Frontal cortex (tissue), 3 donors: ENCODE measurements at regions not wholly inside any gene's neighbourhood (a gene's known extent, or its start where the extent isn't known, plus 50 kb on each side); places are given as distances from the start of the nearest gene placed in this dataset.
"Not testable (repeated sequence)": the region's sequence is repeated elsewhere in the genome, so short reads cannot be mapped to it uniquely, and the experiment has no call there.

Experiments
- DNase-seq, 2 donors: peaks; one replicate each; pipeline ENCODE4 v3.0.0; 2012; ENCODE audit warnings: low spot score in 2 of 2
- FAIRE-seq: peaks from 2 replicates; lab custom pipeline; 2012; peaks lifted over from hg19 to GRCh38; lab: Jason Lieb, UNC
- donor health status: control.
- donor health status: control.
- donor health status: control.

DNA sequence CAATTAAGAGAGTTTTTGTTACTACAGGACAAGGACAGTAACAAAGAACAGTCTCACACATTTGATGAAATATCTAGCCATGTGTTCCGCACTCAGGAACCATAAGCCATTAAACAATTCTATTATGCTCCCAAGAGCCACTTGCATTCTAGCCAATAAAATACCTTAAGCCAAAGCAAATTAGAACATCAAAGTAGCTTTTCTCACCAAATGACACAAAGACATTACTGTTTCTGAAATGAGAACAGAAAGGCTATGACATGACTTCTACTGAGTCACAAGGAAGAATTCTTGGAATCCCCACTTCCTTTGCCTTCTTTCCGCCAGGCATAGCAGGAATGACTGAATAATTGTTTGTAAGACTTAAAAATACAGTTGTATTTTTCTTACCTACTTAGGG lies 445.8 kb downstream of the ATP23 start:
- DNase-seq, result no peak
- no peak for FAIRE-seq

DNA sequence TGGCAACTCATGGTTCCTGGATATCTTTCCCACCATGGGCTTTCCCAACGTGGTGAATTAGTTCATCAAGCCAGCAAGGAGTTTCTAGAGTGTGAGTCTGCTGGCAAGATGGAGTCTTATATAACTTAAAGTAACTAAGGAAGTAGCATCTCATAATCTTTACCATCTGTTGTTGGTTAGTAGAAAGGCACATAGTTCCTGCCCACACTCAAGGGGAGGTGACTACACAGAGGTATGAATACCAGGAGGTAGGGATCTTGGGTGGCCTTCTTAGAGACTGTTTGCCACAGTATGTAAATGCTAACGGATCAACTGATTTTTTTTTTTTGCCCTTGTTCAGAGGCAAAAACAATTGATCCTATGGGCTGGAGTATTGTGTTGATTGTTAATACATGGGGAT lies 446.9 kb downstream of the ATP23 start:
- no peak for FAIRE-seq
- no peak for DNase-seq

DNA sequence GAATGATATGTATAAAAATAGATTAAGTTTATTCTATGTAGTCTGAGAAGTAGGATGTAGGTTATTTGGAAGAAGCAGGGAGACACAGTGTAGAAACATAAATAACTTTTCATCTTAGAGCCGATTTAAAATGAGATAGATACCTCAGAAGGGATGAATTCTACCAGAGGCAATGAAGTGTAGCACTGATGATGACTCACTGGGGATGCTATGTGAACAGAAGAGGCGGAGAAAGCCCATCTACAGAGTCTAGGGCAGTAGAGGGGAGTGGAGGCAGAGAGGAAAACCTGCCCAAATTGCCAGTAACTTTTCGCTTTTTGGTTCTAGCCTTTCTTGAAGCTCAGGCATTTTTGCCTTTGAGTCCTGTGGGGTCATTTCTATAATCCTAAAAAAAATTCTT lies 451.8 kb downstream of the ATP23 start:
- FAIRE-seq, result no peak
- DNase-seq, result no peak

DNA sequence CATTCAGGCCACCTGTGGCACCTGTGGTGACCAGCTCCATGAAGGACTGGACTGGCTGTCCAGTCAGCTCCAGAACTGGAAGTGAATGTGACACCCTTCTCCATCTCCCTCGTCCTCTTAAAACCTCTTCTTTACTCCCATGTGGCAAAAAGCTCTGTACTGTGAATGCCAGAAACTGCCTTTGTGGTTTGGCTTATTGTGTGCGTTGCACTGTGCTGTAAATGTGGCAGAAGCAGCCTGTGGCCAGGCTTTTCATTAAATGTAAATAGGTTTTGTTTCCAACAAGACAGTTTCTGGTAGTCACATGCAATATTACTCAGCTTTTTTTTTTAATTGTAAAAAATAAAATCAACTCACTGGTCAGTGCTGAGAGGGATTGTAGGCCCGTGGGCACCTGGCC lies 453.7 kb downstream of the ATP23 start:
- no peak for FAIRE-seq

DNA sequence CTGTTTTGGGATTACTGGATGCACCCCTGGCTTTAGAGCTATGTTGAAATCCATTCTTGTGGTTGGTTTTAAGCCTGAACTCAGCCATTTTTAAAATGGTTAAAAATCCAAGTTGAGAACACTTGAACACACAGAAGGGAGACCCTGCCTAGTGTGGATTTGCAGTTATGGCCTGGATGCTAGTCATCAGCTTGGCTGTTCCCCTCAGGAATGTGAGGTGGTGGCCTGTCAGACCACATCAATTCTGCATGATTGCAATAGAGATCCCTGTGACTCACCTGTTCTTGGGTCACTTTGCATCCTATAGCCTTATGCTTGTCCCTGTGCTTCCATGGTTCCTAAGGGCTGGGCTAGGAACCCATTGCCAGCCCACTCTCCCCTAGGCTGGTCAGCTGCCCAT lies 454.1 kb downstream of the ATP23 start:
- DNase-seq (no peak), FAIRE-seq (no peak)

More for the DNA sequence above, 453.7 kb downstream of the ATP23 start:
- no peak for DNase-seq

DNA sequence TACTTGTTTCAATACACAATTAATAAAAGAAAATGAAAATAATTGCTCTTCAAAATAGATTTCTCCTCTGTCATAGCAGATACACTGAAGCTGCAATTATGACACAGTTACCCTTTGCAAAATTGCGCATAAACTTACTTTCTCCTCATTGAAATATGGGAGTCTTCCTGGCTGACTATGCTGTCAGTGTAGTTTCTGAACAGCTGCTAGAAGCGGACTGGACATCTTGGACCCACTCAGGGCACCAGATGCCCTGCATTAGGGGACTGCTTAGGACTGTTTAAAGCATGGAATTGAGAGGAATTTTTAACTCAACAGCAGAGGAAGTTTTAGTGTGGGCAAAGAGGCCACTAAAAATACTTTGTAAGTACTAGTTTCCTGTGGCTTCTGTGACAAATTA lies 454.9 kb downstream of the ATP23 start:
- FAIRE-seq, result no peak
- DNase-seq, result no peak

DNA sequence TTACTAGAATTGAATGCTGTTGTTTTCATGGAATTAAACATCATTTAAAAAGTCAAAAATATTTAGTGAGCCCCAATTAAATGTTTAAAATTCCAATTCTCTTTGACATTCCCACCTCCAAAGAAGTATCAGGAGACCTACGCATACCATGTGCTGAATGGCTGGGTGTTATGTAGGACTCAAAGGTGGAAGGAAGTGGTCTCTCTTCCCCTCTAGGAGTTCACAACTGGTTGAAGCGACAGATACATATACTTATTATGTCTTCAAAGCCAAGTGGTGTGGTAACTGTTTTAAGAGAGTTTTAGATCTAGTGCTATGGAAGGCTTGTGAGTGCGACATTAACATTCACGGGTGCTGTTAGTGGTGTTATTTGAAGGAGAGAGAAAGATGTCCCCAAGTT lies 464.0 kb downstream of the ATP23 start:
- no peak for FAIRE-seq

DNA sequence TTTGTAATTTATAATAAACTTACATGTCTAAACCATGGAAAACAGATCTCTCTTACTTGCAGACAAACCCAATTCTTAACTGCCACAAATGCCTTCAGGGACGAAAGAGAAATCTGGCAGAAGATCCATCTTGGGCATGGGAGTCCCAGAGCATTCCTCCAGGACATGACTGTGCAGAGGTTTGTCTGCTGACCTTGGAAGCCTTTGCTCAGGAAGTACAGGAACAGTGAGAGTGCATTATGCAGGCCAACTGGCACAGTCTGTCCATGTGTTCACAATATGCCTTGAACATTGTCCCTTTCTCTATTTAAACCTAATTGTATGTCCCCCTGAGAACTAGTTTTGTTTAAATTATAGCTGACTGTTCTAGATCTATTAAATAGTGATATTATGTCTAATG lies 467.1 kb downstream of the ATP23 start:
- FAIRE-seq, result no peak
- DNase-seq, result no peak

More for the DNA sequence above, 464.0 kb downstream of the ATP23 start:
- DNase-seq, result no peak

DNA sequence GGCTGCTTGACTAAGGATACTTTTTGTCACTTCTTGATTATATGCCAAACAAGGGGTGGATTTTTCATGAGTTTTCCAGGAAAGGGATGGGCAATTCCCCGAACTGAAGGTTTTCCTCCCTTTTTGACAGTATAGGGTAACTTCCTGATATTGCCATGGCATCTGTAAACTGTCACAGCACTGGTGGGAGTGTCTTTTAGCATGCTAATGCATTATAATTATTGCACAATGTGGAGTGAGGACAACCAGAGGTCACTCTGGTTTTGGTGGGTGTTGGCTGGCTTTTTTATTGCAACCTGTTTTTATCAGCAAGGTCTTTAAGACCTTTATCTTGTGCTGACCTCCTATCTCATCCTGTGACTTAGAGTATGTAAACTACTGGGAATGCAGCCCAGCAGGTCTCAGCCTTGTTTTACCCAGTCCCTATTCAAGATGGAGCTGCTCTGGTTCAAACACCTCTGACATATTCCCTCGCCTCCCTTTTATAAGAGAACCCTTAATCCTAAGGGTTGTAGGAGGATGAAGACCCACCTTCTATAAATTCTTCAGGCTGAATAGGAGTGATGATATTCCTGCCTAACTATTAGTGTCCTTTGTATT lies 471.2 kb downstream of the ATP23 start:
- no peak for DNase-seq
- FAIRE-seq, result no peak

DNA sequence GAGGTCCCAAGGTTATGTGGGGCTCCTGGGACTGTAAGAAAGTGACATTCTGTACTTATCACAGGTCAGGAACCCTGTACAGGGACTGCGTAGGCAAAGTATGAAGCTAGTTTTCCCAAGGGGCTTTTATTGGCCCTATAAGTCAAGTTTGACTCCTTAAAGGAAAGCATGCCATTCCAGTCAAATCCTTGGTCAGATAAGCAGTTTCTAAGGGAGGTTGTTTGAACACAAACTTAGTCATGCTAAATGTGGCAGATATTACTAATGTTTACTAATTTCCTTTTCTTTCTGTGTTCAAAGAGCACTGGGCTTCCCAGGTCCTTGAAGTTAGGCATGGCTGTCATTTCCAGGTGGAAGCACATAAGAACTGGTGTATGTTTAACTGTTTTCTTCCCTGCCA lies 472.4 kb downstream of the ATP23 start:
- no peak for DNase-seq
- no peak for FAIRE-seq

DNA sequence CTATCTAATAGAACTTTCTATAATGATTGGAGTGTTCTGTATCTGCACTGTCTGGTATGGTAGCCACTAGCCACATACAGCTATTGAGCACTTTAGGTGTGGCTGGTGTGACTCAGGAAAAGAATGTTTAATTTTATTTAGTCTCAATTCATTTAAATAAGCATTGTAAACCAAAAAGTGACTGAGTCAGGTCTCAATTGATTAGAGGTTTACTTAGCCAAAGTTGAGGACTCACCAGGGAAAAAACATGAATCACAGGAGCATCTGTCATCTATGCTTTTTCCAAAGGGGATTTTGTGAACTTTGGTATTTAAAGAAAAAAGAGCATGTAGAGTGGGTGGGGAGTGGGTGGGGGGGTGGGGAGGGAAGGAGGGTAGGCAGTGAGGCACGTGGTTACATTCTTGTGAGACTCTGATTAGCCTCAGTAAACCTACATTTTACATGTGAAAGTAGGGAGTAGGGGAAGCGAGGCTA lies 473.1 kb downstream of the ATP23 start:
- DNase-seq (no peak), FAIRE-seq (no peak)

DNA sequence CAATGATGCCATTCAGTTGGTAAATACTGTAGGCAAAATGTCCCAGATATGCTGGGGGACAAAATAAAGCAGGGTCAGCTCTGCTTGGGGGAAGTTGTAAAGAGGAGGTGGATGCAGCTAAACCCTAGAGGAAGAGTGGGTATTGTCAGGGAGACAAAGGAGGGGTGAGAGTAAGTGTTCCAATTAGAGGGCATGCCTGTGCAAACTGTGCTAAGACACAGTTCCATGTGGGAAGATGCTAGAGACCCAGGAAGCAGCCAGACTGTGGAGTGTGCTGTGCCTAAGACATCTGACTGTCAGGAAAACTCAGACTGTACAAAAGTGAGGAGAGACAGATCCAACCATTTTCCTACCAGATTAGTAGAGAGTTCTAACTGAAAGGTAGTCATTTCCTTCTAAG lies 474.3 kb downstream of the ATP23 start:
- DNase-seq, result no peak
- FAIRE-seq, result no peak

DNA sequence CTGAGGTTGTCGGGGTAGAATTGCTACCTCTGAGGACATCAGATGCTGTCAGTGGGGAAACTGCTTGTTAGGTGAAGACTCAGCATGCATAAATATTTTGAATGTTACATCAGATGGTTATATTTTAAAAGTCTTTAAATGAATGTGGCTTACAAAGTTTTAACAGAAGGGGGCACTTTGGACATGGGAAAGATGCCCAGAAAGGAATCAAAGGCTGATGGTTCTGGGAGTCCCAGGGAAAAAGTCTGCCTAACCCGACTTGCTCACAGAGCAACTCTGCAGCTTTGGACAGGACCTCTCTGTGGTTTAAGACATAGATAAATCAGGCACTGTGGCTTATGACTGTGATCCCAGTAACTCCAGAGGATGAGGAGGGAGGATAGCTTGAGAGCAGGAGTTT lies 474.9 kb downstream of the ATP23 start:
- DNase-seq (no peak), FAIRE-seq (no peak)

DNA sequence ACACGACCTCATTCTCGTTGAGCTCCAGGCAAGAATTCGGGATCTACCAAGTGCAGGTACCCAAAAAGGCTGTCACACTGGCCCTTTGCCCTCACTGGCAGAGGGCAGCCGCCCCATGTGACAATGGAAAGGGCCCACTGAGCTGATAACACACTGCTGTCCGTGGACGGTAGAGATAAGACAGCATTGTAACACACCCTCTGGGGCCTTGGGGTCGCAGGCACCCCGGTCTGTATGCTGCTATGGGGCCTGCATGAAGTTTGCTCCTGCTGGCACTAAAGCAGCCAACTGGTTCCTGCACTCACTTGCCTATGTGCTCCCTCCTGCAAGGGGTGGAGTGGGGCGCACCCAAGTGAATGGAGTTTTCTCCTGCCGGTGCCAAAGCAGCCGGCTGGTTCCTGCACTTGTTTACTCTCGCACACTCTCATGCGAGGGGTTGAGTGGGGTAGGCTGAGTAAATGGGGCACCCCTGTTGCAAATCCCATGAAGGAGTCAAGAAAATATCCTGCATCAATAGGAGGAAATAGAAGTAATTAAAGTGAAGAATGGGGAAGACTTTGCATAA lies 477.9 kb downstream of the ATP23 start:
- no peak for FAIRE-seq

DNA sequence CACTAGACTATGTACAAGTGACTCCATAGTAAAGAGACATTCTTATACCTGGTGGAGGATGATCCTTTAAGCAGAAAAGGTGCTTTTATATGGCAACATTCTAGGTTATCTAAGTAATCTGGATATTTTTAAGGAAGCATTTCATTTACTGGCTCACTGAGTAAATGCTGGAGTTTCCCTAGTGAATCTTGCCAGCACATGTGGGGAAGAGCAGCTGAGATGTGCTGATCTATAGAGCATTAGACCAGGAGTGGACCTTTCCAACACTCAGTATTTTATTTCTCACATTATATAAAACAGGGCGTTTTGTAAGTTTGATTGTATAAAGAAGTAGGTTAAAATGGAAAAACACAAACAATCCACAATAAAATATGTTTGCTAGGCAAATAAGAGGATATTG lies 478.5 kb downstream of the ATP23 start:
- no peak for FAIRE-seq
- no peak for DNase-seq

More for the DNA sequence above, 477.9 kb downstream of the ATP23 start:
- DNase-seq, result no peak

DNA sequence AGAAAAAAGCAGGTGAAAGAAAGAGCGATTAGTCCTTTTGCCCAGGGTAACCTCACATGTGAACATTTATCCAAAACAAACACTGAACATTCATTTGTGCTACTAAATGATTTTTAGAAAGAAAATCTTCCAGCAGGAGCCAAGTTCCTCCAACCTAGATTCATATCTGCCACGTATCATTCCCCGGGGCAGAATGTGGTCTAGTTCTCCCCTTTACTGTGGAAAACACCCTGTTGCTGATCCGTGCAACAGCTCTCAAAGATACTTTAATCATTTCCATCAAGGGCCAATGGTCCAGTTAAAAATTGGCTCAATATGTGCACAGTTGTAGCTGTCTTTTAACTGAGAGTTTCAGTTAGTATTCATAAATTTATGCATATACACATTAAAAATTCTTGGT lies 479.1 kb downstream of the ATP23 start:
- no peak for FAIRE-seq
- DNase-seq, result no peak

DNA sequence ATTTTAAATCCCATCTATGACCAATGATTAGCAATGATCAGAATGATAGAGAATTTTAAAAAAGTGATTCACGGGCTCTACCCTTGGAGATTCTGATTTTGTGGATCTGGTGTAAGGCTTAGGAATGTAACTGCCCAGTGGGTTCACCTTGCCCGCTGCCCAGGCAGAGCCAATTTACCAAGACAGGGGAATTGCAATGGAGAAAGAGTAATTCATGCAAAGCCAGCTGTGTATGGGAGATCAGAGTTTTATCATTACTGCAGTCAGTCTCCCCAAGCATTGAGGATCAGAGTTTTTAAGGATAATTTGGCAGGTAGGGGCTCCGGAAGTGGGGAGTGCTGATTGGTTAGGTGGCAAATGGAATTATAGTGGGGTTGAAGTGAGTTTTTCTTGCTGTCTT lies 480.6 kb downstream of the ATP23 start:
- no peak for FAIRE-seq
- no peak for DNase-seq

DNA sequence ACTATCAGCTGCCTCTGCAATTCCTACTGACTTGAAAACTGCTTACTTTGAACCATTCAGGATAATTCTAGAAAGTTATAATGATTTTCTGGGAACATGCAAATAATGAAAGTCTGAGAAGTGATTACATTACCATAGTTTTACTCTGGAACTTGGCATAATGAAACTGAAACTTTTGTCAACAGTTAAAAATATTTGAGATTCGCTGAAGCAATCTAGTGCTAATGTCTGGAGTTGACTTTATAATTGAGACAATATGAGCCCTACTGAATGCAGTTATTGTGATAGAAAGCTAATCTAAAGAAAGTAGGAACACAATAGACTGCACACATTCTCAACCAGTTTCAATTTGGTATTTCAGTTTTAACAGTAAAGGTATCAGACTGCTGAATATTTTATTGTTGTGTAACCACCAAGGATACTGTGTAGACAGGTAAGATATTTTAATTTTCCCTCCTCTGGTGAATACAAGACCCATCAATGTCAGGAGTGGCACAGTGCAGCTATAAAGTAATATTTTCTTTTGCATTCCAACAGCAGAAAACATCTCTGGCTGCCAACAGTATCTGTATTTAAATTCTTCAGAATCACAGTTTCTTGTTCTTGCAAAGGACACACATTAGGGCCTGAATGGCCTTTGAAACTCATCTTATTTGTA lies 483.5 kb downstream of the ATP23 start:
- DNase-seq (no peak), FAIRE-seq (no peak)

DNA sequence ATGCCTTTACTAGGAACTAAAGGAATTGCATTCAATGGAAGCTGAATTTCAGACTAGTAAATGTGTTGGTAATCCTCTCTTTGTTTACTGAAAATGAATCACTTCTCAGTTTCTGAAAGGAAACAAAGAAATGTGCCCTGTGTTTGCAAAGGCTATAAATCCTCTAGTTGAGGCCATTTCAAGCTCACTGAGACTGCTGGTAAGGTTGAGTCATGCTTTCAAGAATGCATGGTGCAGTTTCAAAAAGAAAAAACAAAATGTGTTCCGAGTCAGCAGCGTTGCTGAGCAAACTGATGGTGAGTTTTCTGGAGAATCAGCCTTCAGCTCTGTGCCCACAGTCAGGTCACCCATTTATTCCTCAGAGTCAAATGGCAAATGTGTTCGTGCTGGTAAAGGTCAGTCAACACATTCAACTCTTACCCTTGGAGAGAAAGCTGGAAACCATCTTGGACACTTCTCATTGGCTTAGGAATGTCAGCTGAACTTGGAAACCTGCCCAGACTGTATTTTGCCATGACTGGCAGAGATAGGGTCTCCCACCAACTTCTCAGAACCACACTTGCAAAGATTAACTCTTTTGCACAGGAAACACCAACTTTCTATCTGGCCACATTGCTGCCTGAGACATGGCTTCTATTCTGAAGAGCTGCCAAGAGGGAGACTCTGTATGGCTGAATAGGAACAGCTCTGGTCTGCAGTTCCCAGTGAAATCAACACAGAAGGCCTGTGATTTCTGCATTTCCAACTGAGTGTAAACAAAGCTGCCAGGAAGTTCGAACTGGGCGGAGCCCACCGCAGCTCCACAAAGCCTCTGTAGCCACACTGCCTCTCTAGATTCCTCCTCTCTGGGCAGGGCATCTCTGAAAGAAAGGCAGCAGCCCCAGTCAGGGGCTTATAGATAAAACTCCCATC lies 484.4 kb downstream of the ATP23 start:
- FAIRE-seq, result no peak
- peak in 1 of 2 donors; percentile 7 for DNase-seq

DNA sequence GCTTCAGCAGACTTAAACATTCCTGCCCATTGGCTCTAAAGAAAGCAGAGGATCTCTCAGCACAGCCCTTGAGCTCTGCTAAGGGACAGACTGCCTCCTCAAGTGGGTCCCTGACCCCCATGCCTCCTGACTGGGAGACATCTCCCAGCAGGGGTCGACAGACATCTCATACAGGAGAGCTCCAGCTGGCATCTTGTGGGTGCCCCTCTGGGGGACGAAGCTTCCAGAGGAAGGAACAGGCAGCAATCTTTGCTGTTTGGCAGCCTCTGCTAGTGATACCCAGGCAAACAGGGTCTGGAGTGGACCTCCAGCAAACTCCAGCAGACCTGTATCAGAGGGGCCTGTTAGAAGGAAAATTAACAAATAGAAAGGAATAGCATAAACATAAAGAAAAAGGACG lies 485.1 kb downstream of the ATP23 start:
- DNase-seq, FAIRE-seq: not testable (repeated sequence)

DNA sequence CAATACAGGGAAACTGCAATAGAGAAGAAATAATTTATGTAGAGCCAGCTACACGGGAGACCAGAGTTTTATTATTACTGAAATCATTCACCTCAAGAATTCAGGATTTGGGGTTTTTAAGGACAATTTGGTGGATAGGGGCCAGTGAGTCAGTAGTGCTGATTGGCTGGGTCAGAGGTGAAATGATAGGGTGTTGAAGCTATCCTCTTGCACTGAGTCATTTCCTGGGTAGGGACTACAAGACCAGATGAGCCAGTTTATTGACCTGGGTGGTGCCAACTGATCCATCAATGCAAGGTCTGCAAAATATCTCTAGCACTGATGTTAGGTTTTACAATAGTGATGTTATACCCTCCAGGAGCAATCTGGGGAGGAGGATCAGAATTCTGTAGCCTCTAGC lies 486.3 kb downstream of the LRIG3 start:
- no peak for DNase-seq
- no peak for FAIRE-seq
